ENCODE measurements at regions not wholly inside any gene's neighbourhood (a gene's known extent, or its start where the extent isn't known, plus 50 kb on each side); places are given as distances from the start of the nearest gene placed in this dataset.

GRCh38 chr10:3425716-3426115 is 253.1 kb upstream of the PITRM1 start:
- no peak for TF ChIP-seq POLR2A (IDR thresholded peaks at IDR 0.05)
- TF ChIP-seq CTCF (IDR thresholded peaks at IDR 0.05) = no peak
- TF ChIP-seq EP300 (IDR thresholded peaks at IDR 0.05) = no peak
- TF ChIP-seq POLR2AphosphoS5 (IDR thresholded peaks at IDR 0.05) = no peak

Measured in stomach (tissue), 4 donors.